Motor neuron (in vitro differentiated cells): ENCODE measurements at regions not wholly inside any gene's neighbourhood (a gene's known extent, or its start where the extent isn't known, plus 50 kb on each side); places are given as distances from the start of the nearest gene placed in this dataset.
"Not testable (repeated sequence)": the region's sequence is repeated elsewhere in the genome, so short reads cannot be mapped to it uniquely, and the experiment has no call there.

Experiments
- ATAC-seq, 8 experiments: fragments of 200-7000 bp; cut with Tn5 transposase; replicated peaks in 6 of 8; 2 replicates each; pipeline ENCODE4 v1.8.0; 2021; ENCODE audit warnings: mild to moderate bottlenecking in 8 of 8, moderate library complexity in 8 of 8
- H3K27ac ChIP-seq, 2 donors: fragments of 250-450 bp; sonication (Bioruptor Pico); 2 replicates each; pipeline ENCODE4 v1.9.0; 2021; ENCODE audit warnings: antibody characterized with exemption in 2 of 2, mild to moderate bottlenecking in 2 of 2, moderate library complexity in 1 of 2
- H3K4me1 ChIP-seq, 2 donors: fragments of 250-450 bp; sonication (Bioruptor Pico); replicated peaks in 1 of 2; 2 replicates each; pipeline ENCODE4 v1.6.1; 2021; ENCODE audit warnings: antibody characterized with exemption in 2 of 2, mild to moderate bottlenecking in 2 of 2, moderate library complexity in 1 of 2
- H3K4me3 ChIP-seq, 5 donors: fragments of 250-450 bp; sonication (Bioruptor Pico); 2 replicates each; pipeline ENCODE4 v1.9.0; 2021; ENCODE audit warnings: antibody characterized with exemption in 5 of 5, mild to moderate bottlenecking in 5 of 5, moderate library complexity in 4 of 5
- WGBS, 10 experiments: fragments of 450-650 bp; shearing (Covaris generic); methylation state at CpG; one replicate each; pipeline ENCODE4 v1.0.0; 2022; 5-methylcytosine and 5-hydroxymethylcytosine counted together
- in situ Hi-C, 9 experiments: fragments of 400-800 bp; cut with MboI; loops; one replicate each; pipeline ENCODE4 v1.15.0; 2021; ENCODE audit warnings: low sequenced_read_pairs in 9 of 9, low pct_unique_long_range_greater_than_20kb in 2 of 9; ENCODE audit not compliant: unreplicated experiment in 9 of 9

DNA sequence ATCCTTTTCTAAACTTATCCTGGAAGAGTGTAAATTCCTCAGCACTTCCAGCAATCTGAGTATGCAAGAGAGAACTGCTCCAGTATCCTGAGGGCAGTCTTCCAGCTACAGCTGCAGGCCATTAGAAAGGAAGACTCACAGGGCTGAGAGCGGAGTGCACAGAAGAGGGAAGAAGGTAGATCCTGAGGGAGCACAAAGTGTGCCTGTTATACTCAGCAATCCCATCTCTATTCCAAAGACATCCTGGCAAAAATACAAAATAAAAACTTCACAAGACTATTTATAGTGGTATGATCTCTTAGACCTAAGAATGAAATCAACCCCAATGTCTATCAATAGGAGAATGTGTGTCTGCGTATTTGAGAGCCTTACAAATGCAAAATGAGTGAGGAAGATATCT, 292.0 kb downstream of the ZIC1 start:
- H3K4me3 ChIP-seq, result no peak overlapping the region
- WGBS, 10 experiments, result 86 to 100% (median 100%) methylated on average over 1 to 2 of the region's 2 CpGs; no CpG with 5 or more reads in 2 of the 10 experiments
- in situ Hi-C loops, result no loop called here
- H3K27ac ChIP-seq, result no peak overlapping the region
- peak in 3 of 8 experiments; percentile 34 to 52 (median 52) for ATAC-seq
- H3K4me1 ChIP-seq, result no peaks in the 10 kb centered on the region

DNA sequence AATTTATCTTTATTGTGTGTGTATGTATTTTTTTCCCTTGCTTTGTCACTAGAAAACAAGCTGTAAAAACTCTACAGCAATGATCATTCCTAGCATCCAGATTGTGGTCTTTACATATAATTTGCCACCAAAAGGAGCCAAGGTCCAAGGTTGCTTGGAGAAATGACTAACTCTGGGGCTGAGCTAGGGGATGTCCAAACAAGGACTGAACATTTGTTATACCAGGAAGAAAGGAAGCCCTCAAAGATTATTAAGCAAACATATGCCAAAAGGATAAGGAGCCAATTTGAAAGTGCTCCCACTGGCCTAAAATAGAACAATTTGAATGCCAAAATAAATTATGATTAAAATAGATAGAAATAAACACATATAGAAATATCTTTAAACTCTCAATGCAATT, 293.3 kb downstream of the ZIC1 start:
- no peak overlapping the region for H3K4me3 ChIP-seq
- no peak for ATAC-seq
- in situ Hi-C loops, result no loop called here
- no peaks in the 10 kb centered on the region for H3K4me1 ChIP-seq
- no peak overlapping the region for H3K27ac ChIP-seq

DNA sequence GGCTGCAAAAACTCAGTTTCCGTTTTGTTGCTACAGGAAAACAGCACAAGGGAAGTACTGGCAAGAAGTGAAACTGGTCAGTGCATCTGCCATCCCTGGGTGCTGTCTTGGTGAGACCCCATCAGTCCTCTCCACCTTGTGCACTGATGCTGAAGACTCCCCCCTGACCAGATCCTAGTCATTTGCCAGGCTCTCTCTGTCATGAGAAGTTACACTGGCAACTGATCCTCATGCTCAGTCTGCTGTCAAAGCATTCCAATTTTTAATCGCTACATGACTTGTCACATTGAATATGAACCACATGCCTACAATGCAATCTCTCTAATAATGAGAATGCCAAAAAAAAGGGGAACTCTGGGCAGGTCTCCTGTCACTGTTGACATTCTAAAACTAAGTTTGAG, 296.5 kb downstream of the ZIC1 start:
- Histone ChIP-seq H3K4me3 (no peak overlapping the region), H3K4me1 (no peaks in the 10 kb centered on the region), H3K27ac (no peak overlapping the region)
- 20 to 100% (median 73%) methylated on average over 1 to 2 of the region's 2 CpGs; no CpG with 5 or more reads in 1 of the 10 experiments for WGBS, 10 experiments
- ATAC-seq, result no peak
- in situ Hi-C loops, result no loop called here

DNA sequence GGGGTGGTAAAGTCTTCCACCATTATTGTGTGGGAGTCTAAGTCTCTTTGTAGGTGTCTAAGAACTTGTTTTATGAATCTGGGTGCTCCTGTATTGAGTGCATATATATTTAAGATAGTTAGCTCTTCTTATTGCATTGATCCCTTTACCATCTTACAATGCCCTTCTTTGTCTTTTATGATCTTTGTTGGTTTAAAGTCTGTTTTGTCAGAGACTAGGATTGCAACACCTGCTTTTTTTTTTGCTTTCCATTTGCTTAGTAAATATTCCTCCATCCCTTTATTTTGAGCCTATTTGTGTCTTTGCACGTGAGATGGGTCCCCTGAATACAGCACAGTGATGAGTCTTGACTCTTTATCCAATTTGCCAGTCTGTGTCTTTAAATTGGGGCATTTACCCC, 301.6 kb downstream of the ZIC1 start:
- WGBS, 10 experiments, result 0 to 100% (median 51%) methylated on average over 1 of the region's 1 CpG; no CpG with 5 or more reads in 4 of the 10 experiments

DNA sequence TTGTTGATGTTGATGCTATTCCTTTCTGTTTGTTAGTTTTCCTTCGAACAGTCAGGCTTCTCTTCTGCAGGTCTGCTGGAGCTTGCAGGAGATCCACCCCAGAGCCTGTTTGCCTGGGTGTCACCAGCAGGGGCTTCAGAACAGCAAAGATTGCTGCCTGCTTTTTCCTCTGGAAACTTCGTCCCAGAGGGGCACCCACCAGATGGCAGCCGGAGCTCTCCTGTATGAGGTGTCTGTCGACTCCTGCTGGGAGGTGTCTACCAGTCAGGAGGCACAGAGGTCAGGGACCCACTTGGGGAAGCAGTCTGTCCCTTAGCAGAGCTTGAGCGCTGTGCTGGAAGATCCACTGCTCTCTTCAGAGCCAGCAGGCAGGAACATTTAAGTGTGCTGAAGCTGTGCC, 303.2 kb downstream of the ZIC1 start:
- no peak for ATAC-seq
- H3K27ac ChIP-seq, result no peak overlapping the region
- WGBS, 10 experiments, result 36 to 100% (median 67%) methylated on average over 1 to 2 of the region's 5 CpGs; no CpG with 5 or more reads in 3 of the 10 experiments
- in situ Hi-C loops, result no loop called here
- no peaks in the 10 kb centered on the region for H3K4me1 ChIP-seq
- H3K4me3 ChIP-seq, result no peak overlapping the region

More for the DNA sequence above, 301.6 kb downstream of the ZIC1 start:
- H3K4me3 ChIP-seq, ATAC-seq, in situ Hi-C loops, H3K4me1 ChIP-seq, H3K27ac ChIP-seq: not testable (repeated sequence)

DNA sequence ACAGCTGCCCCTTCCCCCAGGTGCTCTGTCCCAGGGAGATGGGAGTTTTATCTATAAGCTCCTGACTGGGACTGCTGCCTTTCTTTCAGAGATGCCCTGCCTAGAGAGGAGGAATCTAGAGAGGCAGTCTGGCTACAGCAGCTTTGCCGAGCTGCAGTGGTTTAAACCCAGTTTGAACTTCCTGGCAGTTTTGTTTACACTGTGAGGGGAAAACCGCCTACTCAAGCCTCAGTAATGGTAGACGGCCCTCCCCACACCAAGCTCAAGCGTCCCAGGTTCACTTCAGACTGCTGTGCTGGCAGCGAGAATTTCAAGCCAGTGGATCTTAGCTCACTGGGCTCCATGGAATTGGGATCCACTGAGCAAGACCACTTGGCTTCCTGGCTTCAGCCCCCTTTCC, 303.6 kb downstream of the ZIC1 start:
- H3K4me3 ChIP-seq, H3K4me1 ChIP-seq, ATAC-seq, in situ Hi-C loops, H3K27ac ChIP-seq: not testable (repeated sequence)
- 71 to 90% (median 85%) methylated on average over 2 to 5 of the region's 5 CpGs; no CpG with 5 or more reads in 5 of the 10 experiments for WGBS, 10 experiments

DNA sequence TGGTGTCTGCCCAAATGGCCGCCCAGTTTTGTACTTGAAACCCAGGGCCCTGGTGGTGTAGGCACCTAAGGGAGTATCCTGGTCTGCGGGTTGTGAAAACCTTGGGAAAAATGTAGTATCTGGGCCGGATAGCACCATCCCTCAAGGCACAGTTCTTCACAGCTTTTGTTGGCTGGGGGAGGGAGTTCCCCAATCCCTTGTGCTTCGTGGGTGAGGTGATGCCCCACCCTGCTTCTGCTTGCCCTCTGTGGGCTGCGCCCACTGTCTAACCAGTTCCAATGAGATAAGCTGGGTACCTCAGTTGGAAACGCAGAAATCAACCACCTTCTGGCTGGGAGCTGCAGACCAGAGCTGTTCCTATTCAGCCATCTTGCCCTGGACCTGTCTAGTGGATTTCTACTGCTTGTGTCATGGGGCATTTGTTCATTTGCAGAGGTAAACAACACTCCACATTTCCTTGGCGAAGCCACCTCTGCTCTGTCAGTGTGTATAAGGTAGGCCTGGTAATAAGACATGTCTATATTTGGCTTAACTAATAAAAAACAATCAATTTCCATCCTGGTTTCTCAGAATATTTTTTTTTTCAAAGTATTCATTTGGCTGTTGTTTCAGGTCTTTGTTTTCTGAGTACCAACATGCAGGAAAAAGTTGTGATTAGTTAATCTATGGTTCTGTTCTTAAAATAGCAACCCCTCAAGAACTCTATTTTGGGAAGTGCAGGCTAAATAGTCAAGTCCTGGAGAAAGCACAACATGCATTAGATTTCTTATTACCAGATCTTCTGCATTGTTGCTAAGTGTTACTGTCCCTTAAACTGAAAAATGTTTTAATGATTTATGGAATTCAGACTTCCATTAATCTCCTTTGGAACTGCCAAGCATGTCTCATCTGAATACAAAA, 304.3 kb downstream of the ZIC1 start:
- in situ Hi-C loops, result no loop called here
- Histone ChIP-seq H3K4me3 (no peak overlapping the region), H3K4me1 (no peaks in the 10 kb centered on the region), H3K27ac (no peak overlapping the region)
- ATAC-seq, result peak in 1 of 8 experiments; percentile 54
- 92 to 100% (median 100%) methylated on average over 1 to 6 of the region's 7 CpGs; no CpG with 5 or more reads in 7 of the 10 experiments for WGBS, 10 experiments

DNA sequence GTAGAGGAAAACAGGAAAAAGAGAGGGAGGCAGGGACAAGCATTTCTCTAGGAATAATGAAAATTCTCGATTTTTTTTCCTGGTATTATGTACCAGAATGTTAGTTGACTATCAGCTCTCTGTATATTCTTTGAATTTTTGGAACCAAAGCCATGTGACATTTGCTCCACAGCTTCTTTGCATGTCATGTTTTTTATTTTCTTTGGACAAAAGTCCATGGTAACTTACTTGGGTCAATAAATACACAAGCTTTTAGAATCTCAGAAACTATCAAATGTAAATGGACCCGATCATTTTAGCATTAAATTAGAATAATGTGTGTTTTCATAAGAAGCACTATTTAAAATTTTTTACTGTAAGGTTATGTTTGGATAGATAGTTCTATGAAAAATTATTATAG, 320.5 kb downstream of the ZIC1 start:
- peaks cover 4 to 9% of the 10 kb centered on the region in 2 donors for H3K4me1 ChIP-seq
- WGBS, 10 experiments, result 0 to 83% (median 53%) methylated on average over 1 to 2 of the region's 2 CpGs; no CpG with 5 or more reads in 2 of the 10 experiments
- in situ Hi-C loops, result no loop called here
- no peak overlapping the region for H3K4me3 ChIP-seq
- H3K27ac ChIP-seq, result no peak overlapping the region
- ATAC-seq, result peak in 1 of 8 experiments; percentile 27

DNA sequence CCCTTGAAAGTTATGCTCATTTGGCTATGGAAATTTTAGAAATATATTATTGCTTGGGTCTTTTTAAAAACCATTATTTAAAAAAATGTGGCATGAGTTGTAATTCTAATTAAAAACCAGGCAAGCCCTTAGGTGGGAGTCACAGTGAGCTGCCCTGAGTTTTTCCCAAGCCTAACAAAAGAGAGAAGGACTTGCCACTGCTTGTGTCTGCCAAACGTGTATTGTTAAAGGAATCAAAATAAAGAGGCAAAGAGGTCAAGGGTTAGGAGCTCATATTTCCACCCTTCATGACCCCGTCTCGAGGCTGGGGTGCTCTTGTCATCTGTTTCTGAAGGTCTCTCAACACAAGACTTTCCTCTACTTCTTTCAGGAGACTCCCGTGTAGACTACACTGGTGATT, 321.1 kb downstream of the ZIC1 start:
- no peak overlapping the region for H3K4me3 ChIP-seq
- no peak for ATAC-seq
- 0 to 49% (median 17%) methylated on average over 1 to 4 of the region's 4 CpGs for WGBS, 10 experiments
- in situ Hi-C loops, result no loop called here
- H3K27ac ChIP-seq, result no peak overlapping the region
- H3K4me1 ChIP-seq, result peaks cover 4 to 9% of the 10 kb centered on the region in 2 donors

DNA sequence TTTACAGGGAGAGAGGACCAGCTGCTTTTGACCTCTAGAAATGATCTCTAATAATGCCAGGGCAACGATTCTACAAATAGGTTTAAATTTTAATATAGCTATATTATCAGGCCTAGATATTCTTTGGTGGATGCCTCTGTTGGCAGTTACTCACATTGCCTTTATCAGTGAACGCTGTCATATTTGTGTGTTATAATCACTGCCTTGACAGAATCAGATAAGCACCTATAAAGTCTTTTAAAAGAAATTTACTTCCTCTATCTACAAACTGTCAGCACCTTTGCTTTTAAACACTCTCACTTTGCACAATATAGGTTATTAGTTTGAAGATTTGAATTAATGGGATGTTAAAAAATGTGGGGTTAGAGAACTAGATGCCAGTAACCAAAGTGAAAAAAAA, 324.1 kb downstream of the ZIC1 start:
- no peak overlapping the region for H3K4me3 ChIP-seq
- H3K4me1 ChIP-seq, result peaks cover 4 to 9% of the 10 kb centered on the region in 2 donors
- H3K27ac ChIP-seq, result no peak overlapping the region
- WGBS, 10 experiments, result 25 to 100% (median 88%) methylated on average over 1 to 2 of the region's 2 CpGs; no CpG with 5 or more reads in 2 of the 10 experiments
- ATAC-seq, result no peak
- in situ Hi-C loops, result no loop called here

DNA sequence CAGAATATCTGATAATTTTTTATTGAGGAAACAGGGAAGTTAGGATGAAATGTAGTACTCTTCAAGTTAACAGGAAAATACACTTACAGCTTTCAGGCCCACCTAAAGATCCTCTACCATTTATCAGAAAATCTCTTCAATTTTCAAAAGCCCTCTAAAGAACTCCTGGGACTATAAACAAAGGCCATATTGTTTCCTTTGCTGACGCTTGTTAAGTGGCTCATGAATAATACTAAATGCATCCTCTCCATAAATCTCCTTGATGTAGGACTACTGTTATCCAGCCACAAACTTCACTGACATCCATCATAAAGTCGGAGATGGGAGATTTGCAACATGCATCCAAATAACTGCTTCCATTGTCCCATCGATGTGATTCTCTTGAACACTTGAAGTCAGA, 326.5 kb downstream of the ZIC1 start:
- WGBS, 10 experiments, result 0 to 69% (median 34%) methylated on average over 1 to 3 of the region's 3 CpGs
- Histone ChIP-seq H3K4me3 (no peak overlapping the region), H3K27ac (no peak overlapping the region), H3K4me1 (peaks cover under 1 to 2% of the 10 kb centered on the region in 2 donors)
- no peak for ATAC-seq
- in situ Hi-C loops, result no loop called here

DNA sequence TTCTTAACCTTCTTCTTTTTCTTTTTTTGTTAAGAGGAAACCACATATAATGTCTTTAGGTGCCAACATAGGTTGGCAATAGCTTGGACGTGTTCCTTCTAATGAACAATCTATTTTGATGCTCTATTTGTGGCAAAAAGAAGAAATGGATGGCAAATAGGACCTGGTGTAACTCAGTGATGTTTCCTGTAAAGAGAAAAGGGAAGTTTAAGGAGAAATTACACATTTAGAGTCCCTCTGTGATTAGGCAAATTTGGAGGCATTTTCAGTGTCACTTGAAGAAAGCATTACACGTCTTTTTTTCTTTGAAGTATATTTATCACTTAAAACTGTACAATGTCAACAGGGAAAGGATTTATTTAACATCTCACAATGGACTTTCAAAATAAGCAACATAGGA, 327.1 kb downstream of the ZIC1 start:
- in situ Hi-C loops, result no loop called here
- ATAC-seq, result no peak
- 0 to 100% (median 54%) methylated on average over 1 to 2 of the region's 2 CpGs; no CpG with 5 or more reads in 2 of the 10 experiments for WGBS, 10 experiments

DNA sequence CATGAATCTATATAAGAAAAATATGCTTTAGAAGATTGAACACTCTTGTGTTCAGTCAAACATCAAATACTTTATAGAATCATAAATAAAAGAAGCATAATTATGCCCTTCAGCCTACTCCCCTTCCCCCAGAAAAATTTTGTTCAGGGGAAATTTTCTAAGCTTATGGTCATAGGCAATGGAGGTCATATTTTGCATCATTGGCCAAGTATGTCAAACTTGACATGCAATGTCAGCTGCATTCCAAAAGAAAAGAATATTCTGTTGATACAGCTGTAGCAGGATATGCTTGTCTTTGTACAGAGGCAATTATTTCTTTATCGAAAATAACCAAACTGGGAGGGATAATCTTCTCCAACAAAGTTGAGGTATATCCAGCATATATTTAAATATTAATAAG, 328.2 kb downstream of the ZIC1 start:
- in situ Hi-C loops, result no loop called here
- no peak for ATAC-seq
- H3K4me1 ChIP-seq, result no peaks in the 10 kb centered on the region
- no peak overlapping the region for H3K27ac ChIP-seq
- no peak overlapping the region for H3K4me3 ChIP-seq
- WGBS, 10 experiments, result 90 to 100% (median 100%) methylated on average over 1 of the region's 1 CpG; no CpG with 5 or more reads in 5 of the 10 experiments

More for the DNA sequence above, 327.1 kb downstream of the ZIC1 start:
- no peaks in the 10 kb centered on the region for H3K4me1 ChIP-seq
- H3K27ac ChIP-seq, result no peak overlapping the region
- H3K4me3 ChIP-seq, result no peak overlapping the region

DNA sequence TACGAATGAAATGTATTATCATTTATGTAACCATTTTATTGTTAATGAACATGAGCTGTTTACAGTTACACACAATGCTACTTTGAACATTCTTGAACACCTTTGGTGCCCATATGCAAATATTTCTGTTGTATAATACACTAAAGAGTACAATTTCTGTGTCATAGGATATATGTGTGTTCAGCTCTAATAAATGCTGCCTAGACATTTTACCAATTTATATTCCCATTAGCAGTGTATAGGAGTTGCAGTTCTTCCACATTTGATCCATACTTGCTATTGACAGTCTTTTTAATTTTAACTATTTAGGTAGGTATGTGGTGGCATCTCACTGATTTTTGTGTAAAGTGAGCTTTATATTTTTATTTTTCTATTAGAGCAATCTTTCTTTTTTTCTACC, 331.8 kb downstream of the ZIC1 start:
- H3K4me3 ChIP-seq, result no peak overlapping the region
- in situ Hi-C loops, result no loop called here
- no peak overlapping the region for H3K27ac ChIP-seq
- no peaks in the 10 kb centered on the region for H3K4me1 ChIP-seq
- no peak for ATAC-seq
- WGBS, 10 experiments, result 0 to 100% (median 85%) methylated on average over 1 of the region's 1 CpG; no CpG with 5 or more reads in 2 of the 10 experiments
